Activated CD4-positive, alpha-beta T cell treated with anti-CD3 and anti-CD28 coated beads for 4 hours (primary cell): ENCODE measurements at regions not wholly inside any gene's neighbourhood (a gene's known extent, or its start where the extent isn't known, plus 50 kb on each side); places are given as distances from the start of the nearest gene placed in this dataset.

ENCODE experiments used
- DNase-seq, 2 donors: peaks; one replicate each; pipeline ENCODE4 v3.0.0-alpha.2; 2020

GRCh38 chr5:159602434-159602833, 272.1 kb upstream of the IL12B start:
- no peak for DNase-seq

DNA sequence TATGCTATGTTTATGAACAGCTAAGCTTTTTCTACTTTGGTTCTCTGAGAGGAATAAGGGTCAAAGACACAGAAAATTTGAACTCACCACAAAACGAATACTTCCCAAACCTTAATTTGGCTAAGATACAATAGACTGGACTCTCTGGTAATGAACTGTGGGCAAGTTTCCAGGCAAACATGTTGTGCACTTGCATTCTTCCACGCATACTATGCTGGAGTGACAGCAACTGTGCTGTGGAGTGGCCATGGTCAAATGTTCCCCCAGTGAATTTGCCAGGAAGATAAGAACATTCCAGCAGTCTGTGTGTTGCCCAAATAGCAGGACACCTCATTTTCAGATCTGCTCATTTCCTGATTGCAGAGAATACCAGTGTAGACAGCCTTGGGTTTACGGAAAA, 275.3 kb upstream of the IL12B start:
- DNase-seq, result no peak

DNA sequence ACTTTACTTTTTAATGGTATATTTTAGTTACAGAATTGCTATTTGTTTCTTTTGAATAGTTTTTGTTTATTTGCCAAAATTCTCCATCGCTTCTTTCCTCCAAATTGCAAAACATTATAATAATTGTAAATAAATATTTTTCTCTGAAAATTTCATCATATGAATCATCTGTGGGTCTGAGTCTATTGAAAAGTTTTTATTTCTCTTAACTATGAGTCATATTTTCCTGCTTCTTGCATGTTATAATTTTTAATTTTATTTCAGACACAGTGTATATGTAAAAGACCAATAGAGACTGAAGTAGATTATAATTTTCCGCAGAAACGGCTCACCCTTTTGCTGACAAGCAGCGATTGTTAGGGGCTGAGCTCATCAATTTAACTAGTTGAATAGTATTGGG, 279.1 kb upstream of the IL12B start:
- no peak for DNase-seq

GRCh38 chr5:159610966-159611579, 280.8 kb upstream of the IL12B start:
- no peak for DNase-seq

GRCh38 chr5:159616952-159617351, 286.7 kb upstream of the IL12B start:
- DNase-seq, result no peak

GRCh38 chr5:159619826-159620225, 289.5 kb upstream of the IL12B start:
- no peak for DNase-seq

GRCh38 chr5:159620853-159621540, 290.7 kb upstream of the IL12B start:
- no peak for DNase-seq

- no peak for DNase-seq
Measured at GRCh38 chr5:159628703-159629102, 287.6 kb upstream of the ADRA1B start.

- DNase-seq, result no peak
Measured at GRCh38 chr5:159629158-159629557, 287.1 kb upstream of the ADRA1B start.

GRCh38 chr5:159630545-159630944, 285.7 kb upstream of the ADRA1B start:
- DNase-seq, result no peak

GRCh38 chr5:159631001-159631400, 285.3 kb upstream of the ADRA1B start:
- no peak for DNase-seq

- DNase-seq, result no peak
Measured at GRCh38 chr5:159632866-159633265, 283.4 kb upstream of the ADRA1B start.

- no peak for DNase-seq
Measured at GRCh38 chr5:159638481-159638880, 277.8 kb upstream of the ADRA1B start.

DNA sequence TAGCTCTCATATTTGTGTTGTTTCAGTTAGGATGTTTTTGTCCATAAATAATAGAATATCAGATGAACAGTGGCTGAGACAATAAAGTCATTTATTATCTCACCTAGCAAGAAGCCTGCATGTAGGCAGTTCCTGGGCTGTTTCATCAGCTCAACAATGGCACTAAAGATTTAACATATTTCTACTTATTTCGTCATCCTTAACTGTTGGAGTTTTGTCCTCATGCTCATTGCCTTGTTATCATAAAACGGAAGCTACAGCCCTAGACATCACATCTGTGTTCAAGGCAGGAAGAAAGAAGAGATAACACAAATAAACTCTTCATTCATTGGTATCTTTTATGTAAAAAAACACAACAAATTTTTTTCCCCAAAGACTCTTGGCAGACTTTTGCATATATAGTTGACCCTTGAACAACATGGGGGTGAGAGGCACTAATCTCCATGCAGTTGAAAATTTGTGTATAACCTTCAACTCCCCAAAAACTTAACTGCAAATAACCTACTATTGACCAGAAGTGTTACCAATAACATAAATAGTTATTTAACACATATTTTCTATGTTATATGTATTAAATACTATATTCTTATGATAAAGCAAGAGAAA, 277.2 kb upstream of the ADRA1B start:
- DNase-seq, result no peak

DNA sequence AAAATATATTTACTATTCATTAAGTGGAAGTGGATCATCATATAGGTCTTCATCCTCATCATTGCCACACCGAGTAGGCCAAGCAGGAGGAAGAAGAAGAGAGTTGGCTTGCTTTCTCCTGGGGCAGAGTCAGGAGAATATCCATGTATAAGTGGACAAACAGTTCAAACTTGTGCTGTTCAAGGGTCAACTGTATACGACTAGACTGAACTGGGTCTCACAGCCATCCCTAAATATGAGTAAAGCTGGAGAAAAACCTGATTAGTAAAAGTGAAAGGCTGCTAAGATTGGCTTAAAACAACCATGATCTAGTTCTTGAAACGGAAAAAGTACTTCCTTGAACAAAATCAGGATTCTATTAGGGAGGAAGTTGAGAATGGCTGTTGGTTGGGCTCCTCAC, 276.7 kb upstream of the ADRA1B start:
- DNase-seq, result no peak

- no peak for DNase-seq
Measured at GRCh38 chr5:159640446-159640845, 275.8 kb upstream of the ADRA1B start.

DNA sequence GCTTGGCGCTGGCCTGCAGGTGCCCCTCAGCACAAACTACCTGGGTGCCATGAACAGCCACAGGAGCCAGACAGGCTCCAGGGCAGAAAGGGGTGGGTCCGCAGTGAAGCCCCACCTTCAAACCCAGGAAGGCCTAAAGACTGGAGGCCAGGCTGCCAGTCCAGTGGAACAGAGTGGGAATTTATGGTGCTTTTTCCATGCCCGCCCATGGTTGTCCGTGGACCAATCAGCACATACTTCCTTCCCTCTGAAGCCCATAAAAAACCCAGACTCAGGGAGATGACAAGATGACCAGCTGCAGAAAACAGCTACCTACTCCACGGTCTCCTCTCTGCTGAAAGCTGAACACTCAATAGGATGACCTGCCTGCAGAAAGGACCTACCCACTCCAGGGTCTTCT, 275.4 kb upstream of the ADRA1B start:
- DNase-seq, result no peak

DNA sequence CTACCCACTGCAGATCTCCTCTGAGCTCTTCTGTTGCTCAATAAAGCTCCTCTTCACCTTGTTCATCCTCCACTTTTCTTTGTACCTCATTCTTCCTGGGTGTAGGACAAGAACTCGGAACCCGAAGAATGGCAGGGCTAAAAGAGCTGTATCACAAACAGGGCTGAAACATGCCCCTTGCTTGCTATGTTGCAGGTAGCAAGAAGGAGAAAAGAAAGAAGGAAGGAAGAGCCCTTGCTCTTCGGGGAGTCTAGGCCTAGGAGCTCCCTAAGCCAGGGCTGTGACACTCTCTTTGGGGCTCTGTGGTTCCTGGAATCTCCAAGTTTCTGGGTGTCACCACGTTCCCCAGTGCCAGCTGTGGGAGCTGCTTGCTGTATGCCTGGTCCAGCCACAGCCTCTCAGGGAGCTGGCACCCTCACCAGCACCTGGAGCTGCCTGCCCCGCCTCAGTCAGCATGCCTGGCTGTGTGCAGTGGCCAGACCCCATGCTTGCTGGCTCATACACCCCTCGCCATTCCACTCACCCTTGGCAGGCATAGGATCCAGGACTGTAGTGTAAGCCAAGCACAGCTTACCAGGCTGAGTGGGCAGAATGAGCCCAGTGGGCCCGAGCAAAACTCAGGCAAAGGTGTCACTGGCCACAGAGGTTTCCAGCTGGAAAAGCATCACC, 274.8 kb upstream of the ADRA1B start:
- no peak for DNase-seq

DNA sequence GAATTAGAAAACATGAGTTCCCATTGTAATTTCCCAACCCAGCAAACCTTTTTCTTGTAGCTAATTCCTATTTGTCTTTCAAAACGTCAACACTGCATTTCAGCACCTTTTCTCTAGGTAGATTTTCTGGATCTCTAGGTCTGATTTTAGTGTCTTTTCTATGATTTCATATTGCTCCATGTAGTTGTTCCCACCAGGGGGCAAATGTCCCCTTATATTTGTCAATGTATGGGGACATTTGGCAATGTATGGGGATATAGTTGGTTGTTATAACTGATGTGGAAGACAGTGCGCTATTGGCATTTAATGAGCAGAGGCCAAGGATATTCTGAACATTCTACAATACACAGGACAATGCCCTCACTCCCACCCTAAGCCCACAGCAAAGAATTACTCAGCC, 273.9 kb upstream of the ADRA1B start:
- no peak for DNase-seq

GRCh38 chr5:159644053-159644452, 272.2 kb upstream of the ADRA1B start:
- DNase-seq, result no peak

DNA sequence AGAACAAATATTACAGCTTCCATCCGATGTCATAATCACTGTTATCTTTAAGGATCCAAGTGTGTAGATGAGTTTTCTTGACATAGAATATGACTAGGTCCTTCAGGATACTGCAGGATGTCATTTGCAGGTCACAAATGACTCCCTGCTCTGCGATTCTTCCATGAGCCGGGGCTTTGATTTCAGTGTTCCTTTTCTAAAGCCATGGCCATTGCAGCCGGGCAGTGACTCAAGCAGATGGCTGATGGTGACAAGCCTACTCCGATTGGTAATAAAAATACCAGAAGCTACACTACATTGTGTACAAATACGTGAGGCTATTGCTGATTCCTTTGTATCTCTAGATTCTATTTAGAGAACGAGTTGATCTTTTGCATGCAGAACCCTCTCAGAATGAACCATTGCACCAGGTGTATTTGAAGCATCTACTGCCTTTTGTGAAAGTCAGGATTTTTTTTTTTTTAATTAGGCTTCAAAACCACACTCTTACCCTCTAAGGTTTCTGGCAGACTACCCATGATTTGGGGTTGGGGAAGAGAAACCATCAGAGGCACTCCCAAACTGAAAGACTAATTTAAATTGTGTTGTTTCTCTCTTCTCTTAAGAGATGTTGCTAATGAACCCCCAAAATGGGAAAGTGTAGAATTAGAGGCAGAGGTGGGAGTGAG, 271.0 kb upstream of the ADRA1B start:
- DNase-seq, result no peak

GRCh38 chr5:159650803-159651202, 265.5 kb upstream of the ADRA1B start:
- DNase-seq, result no peak

DNA sequence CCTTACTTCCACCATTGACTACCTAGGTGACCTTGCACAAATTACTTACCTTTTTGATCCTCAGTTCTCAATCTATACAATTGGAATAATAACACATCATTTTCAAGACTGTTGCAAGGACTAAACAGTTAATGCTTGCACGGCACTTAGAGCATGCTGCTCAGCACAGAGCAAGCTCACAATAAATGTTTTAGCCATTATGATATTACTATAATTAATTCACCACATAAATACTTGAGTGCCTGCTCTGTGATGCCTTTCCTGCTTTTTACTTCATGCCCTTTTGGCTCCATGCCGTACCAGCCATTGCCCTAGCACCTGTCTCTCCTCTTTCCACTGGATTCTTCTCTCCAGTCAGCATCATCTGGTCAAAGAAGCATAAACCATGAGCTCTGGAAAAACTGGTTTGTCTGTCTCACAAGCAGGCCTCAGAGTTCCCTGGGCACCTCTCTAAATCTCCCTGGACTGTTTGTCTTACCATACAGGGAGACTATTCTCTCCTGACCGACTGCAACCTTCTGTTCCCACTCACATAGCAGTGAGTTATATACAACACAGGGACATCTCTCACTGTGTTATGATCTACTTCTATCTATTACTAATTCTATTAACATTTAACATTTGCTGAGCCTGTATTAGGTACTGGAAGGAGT, 260.4 kb upstream of the ADRA1B start:
- no peak for DNase-seq
